ENCODE measurements at regions not wholly inside any gene's neighbourhood (a gene's known extent, or its start where the extent isn't known, plus 50 kb on each side); places are given as distances from the start of the nearest gene placed in this dataset.
"Not testable (repeated sequence)": the region's sequence is repeated elsewhere in the genome, so short reads cannot be mapped to it uniquely, and the experiment has no call there.

- no peak for DNase-seq
Observed at GRCh38 chr3:107939691-107940442, 151.0 kb downstream of the CD47 start.

GRCh38 chr3:107938143-107938542 is 152.7 kb downstream of the CD47 start:
- DNase-seq = no peak

- DNase-seq = no peak
Observed at GRCh38 chr3:107934808-107935207, 156.0 kb downstream of the CD47 start.

GRCh38 chr3:107933450-107933849 is 157.4 kb downstream of the CD47 start:
- DNase-seq = no peak

- DNase-seq = no peak
Observed at GRCh38 chr3:107931326-107931725, 159.5 kb downstream of the CD47 start.

GRCh38 chr3:107929088-107929487 is 161.7 kb downstream of the CD47 start:
- no peak for DNase-seq

- DNase-seq = no peak
Observed at GRCh38 chr3:107928084-107928445, 162.8 kb downstream of the CD47 start.

- peak; percentile 68 for DNase-seq
Observed at GRCh38 chr3:107927361-107928083, 163.3 kb downstream of the CD47 start.

GRCh38 chr3:107925851-107926250 is 165.0 kb downstream of the CD47 start:
- DNase-seq = no peak

GRCh38 chr3:107921038-107921437 is 169.8 kb downstream of the CD47 start:
- DNase-seq = no peak

GRCh38 chr3:107920538-107920937 is 170.3 kb downstream of the CD47 start:
- no peak for DNase-seq

- no peak for DNase-seq
Observed at GRCh38 chr3:107919239-107919638, 171.6 kb downstream of the CD47 start.

GRCh38 chr3:107916171-107916570 is 174.7 kb downstream of the CD47 start:
- no peak for DNase-seq

GRCh38 chr3:107915706-107916105 is 175.1 kb downstream of the CD47 start:
- DNase-seq = no peak

- DNase-seq = no peak
Observed at GRCh38 chr3:107913701-107914100, 177.1 kb downstream of the CD47 start.

- DNase-seq = no peak
Observed at GRCh38 chr3:107911337-107912000, 179.4 kb downstream of the CD47 start.

- DNase-seq = no peak
Observed at GRCh38 chr3:107910713-107911259, 180.0 kb downstream of the CD47 start.

- not testable (repeated sequence) for DNase-seq
Observed at GRCh38 chr3:107909583-107909982, 181.2 kb downstream of the CD47 start.

- DNase-seq = no peak
Observed at GRCh38 chr3:107907996-107908395, 182.8 kb downstream of the CD47 start.

GRCh38 chr3:107904536-107905066 is 186.2 kb downstream of the CD47 start:
- DNase-seq = no peak

- no peak for DNase-seq
Observed at GRCh38 chr3:107899990-107900651, 190.7 kb downstream of the CD47 start.

GRCh38 chr3:107897471-107898061 is 193.3 kb downstream of the CD47 start:
- no peak for DNase-seq
